H1 (cell line): ENCODE measurements at regions not wholly inside any gene's neighbourhood (a gene's known extent, or its start where the extent isn't known, plus 50 kb on each side); places are given as distances from the start of the nearest gene placed in this dataset.

Experiments
- CTCF ChIA-PET: fragments of 300-600 bp; sonication (Branson Sonifier 250); formaldehyde crosslinking; loops from one replicate; lab custom pipeline; 2021; ENCODE audit not compliant: partially characterized antibody; lab: Charles Lee
- POLR2A ChIA-PET: fragments of 300-600 bp; sonication (Branson Sonifier 250); formaldehyde crosslinking; loops from one replicate; lab custom pipeline; 2021; ENCODE audit warnings: inconsistent platforms; ENCODE audit not compliant: partially characterized antibody; lab: Charles Lee
- DNase-seq, 2 experiments: peaks; one replicate each; pipeline versions ENCODE4 v3.0.0 to v3.0.0-alpha.2; 2010 to 2022; ENCODE audit warnings: low spot score in 2 of 2, low read depth in 1 of 2, mixed read lengths in 1 of 2
- FAIRE-seq: peaks from 2 replicates; lab custom pipeline; 2011; peaks lifted over from hg19 to GRCh38; lab: Jason Lieb, UNC
- H2AFZ ChIP-seq: 2 replicates; pipeline ENCODE4 v1.8.1; 2012; ENCODE audit warnings: low read length, inconsistent platforms
- H2AK5ac ChIP-seq: 2 replicates; pipeline ENCODE4 v1.6.1; 2013; ENCODE audit warnings: low read depth, low read length
- H2BK120ac ChIP-seq: replicated peaks from 2 replicates; pipeline ENCODE3; 2013; ENCODE audit warnings: low read depth, low read length, inconsistent platforms
- H2BK12ac ChIP-seq: 2 replicates; pipeline ENCODE4 v1.6.1; 2013; ENCODE audit warnings: low read depth, low read length
- H2BK15ac ChIP-seq: 2 replicates; pipeline ENCODE4 v1.6.1; 2013; ENCODE audit warnings: low read length
- H2BK20ac ChIP-seq: 2 replicates; pipeline ENCODE4 v1.6.1; 2013; ENCODE audit warnings: low read length
- H2BK5ac ChIP-seq: 2 replicates; pipeline ENCODE4 v1.6.1; 2013; ENCODE audit warnings: low read depth, low read length
- H3K14ac ChIP-seq: 2 replicates; pipeline ENCODE4 v1.6.1; 2013; ENCODE audit warnings: inconsistent platforms; ENCODE audit not compliant: insufficient read length
- H3K18ac ChIP-seq: 2 replicates; pipeline ENCODE4 v1.6.1; 2013; ENCODE audit warnings: low read length; ENCODE audit errors: extremely low read depth
- H3K23ac ChIP-seq: 2 replicates; pipeline ENCODE4 v1.6.1; 2013; ENCODE audit warnings: inconsistent platforms; ENCODE audit not compliant: insufficient read length
- H3K23me2 ChIP-seq: 2 replicates; pipeline ENCODE4 v1.6.1; 2013; ENCODE audit warnings: low read depth, low read length
- H3K27ac ChIP-seq: 2 replicates; pipeline ENCODE4 v1.6.1; 2011; ENCODE audit warnings: low read depth, low read length, inconsistent platforms
- H3K27me3 ChIP-seq, 4 experiments: replicated peaks in 1 of 4; 1 replicate in 1 of 4; 2 replicates in 3 of 4; pipeline versions ENCODE4 v1.6.1 to v1.8.1; 2011 to 2013; ENCODE audit warnings: low read length in 3 of 4, mild to moderate bottlenecking in 3 of 4, inconsistent platforms in 2 of 4, mixed read lengths in 2 of 4, moderate library complexity in 1 of 4; ENCODE audit not compliant: control insufficient read depth in 3 of 4, insufficient read depth in 3 of 4; ENCODE audit errors: extremely low read depth in 1 of 4
- H3K36me3 ChIP-seq, 4 experiments: 2 replicates each; pipeline versions ENCODE4 v1.6.1 to v1.8.1; 2011 to 2013; ENCODE audit warnings: mild to moderate bottlenecking in 4 of 4, low read length in 3 of 4, moderate library complexity in 2 of 4, control low read depth in 1 of 4, inconsistent platforms in 1 of 4; ENCODE audit not compliant: insufficient read depth in 4 of 4, control insufficient read depth in 2 of 4
- H3K4ac ChIP-seq: replicated peaks from 2 replicates; pipeline ENCODE3; 2013; ENCODE audit warnings: low read length, low read depth, mixed read lengths, inconsistent platforms; ENCODE audit not compliant: insufficient read length
- H3K4me1 ChIP-seq, 4 experiments: replicated peaks in 1 of 4; 1 replicate in 1 of 4; 2 replicates in 3 of 4; pipeline versions ENCODE4 v1.6.1 to v1.8.1; 2011 to 2013; ENCODE audit warnings: low read length in 3 of 4, inconsistent platforms in 2 of 4, mixed read lengths in 1 of 4; ENCODE audit not compliant: insufficient read depth in 4 of 4, control insufficient read depth in 3 of 4
- H3K4me2 ChIP-seq, 2 experiments: 2 replicates each; pipeline versions ENCODE4 v1.6.1 to v1.8.1; 2011 to 2013; ENCODE audit warnings: low read depth in 2 of 2, low read length in 2 of 2, control low read depth in 1 of 2, inconsistent platforms in 1 of 2, mild to moderate bottlenecking in 1 of 2; ENCODE audit not compliant: insufficient read depth in 1 of 2
- H3K4me3 ChIP-seq, 4 experiments: fragments of 200-600, 300-600 bp in 1 of 4; sonication (generic), shearing (Covaris generic), sonication (Bioruptor Twin) in 1 of 4; 2 replicates each; pipeline versions ENCODE4 v1.5.1 to v1.8.1; 2011 to 2016; ENCODE audit warnings: low read length in 4 of 4, low read depth in 3 of 4, control low read depth in 2 of 4, inconsistent platforms in 2 of 4, mild to moderate bottlenecking in 2 of 4, mixed read lengths in 1 of 4, moderate library complexity in 1 of 4; ENCODE audit not compliant: insufficient read depth in 2 of 4; ENCODE audit errors: extremely low read depth in 1 of 4
- H3K56ac ChIP-seq: replicated peaks from 2 replicates; pipeline ENCODE3; 2013; ENCODE audit warnings: low read depth, mild to moderate bottlenecking, mixed read lengths, low read length, inconsistent platforms; ENCODE audit not compliant: insufficient read length
- H3K79me1 ChIP-seq: 2 replicates; pipeline ENCODE4 v1.6.1; 2013; ENCODE audit warnings: low read depth, low read length, control low read depth
- H3K79me2 ChIP-seq, 2 experiments: 2 replicates each; pipeline versions ENCODE4 v1.6.1 to v1.8.1; 2012 to 2013; ENCODE audit warnings: low read length in 2 of 2, mild to moderate bottlenecking in 2 of 2, inconsistent platforms in 1 of 2; ENCODE audit not compliant: insufficient read depth in 2 of 2, control insufficient read depth in 1 of 2
- H3K9ac ChIP-seq, 4 experiments: replicated peaks in 1 of 4; 1 replicate in 1 of 4; 2 replicates in 3 of 4; pipeline versions ENCODE4 v1.6.1 to v1.8.1; 2011 to 2013; ENCODE audit warnings: low read depth in 3 of 4, low read length in 3 of 4, control low read depth in 2 of 4, mild to moderate bottlenecking in 2 of 4, moderate library complexity in 2 of 4, inconsistent platforms in 1 of 4; ENCODE audit errors: extremely low read depth in 1 of 4
- H3K9me3 ChIP-seq, 2 experiments: 2 replicates each; pipeline versions ENCODE4 v1.6.1 to v1.8.1; 2012 to 2013; ENCODE audit warnings: mild to moderate bottlenecking in 2 of 2, moderate library complexity in 2 of 2, control low read depth in 1 of 2, inconsistent platforms in 1 of 2, low read depth in 1 of 2, low read length in 1 of 2, mixed read lengths in 1 of 2; ENCODE audit not compliant: insufficient read depth in 2 of 2
- H4K20me1 ChIP-seq, 2 experiments: replicated peaks in 1 of 2; 2 replicates each; pipeline versions ENCODE3 to v1.8.1; 2011 to 2013; ENCODE audit warnings: inconsistent platforms in 2 of 2, low read length in 2 of 2, mild to moderate bottlenecking in 1 of 2; ENCODE audit not compliant: insufficient read depth in 2 of 2, control insufficient read depth in 1 of 2
- H4K5ac ChIP-seq: 2 replicates; pipeline ENCODE4 v1.6.1; 2013; ENCODE audit warnings: low read length, low read depth, mixed read lengths, inconsistent platforms; ENCODE audit not compliant: insufficient read length
- H4K8ac ChIP-seq: 2 replicates; pipeline ENCODE4 v1.8.0; 2013; ENCODE audit warnings: mild to moderate bottlenecking, moderate library complexity, low read length, inconsistent platforms; ENCODE audit not compliant: insufficient read depth; ENCODE audit errors: extremely low read depth
- H4K91ac ChIP-seq: replicated peaks from 2 replicates; pipeline ENCODE3; 2013; ENCODE audit warnings: low read length, mixed read lengths, inconsistent platforms; ENCODE audit not compliant: insufficient read length
- CBX8 ChIP-seq: fragments of 300-800, 300-1000 bp; sonication (generic); IDR thresholded peaks from 2 replicates; pipeline ENCODE4 v1.7.1; 2016; ENCODE audit warnings: low read depth, low read length, borderline replicate concordance
- CEBPB ChIP-seq: IDR thresholded peaks from 2 replicates; pipeline ENCODE4 v1.6.1; 2012; ENCODE audit warnings: low read depth, low read length
- CREB1 ChIP-seq: IDR thresholded peaks from 2 replicates; pipeline ENCODE4 v1.6.1; 2012; ENCODE audit warnings: inconsistent platforms
- GABPA ChIP-seq: IDR thresholded peaks from 2 replicates; pipeline ENCODE4 v1.6.1; 2011; ENCODE audit warnings: mild to moderate bottlenecking, low read length, moderate library complexity, borderline replicate concordance; ENCODE audit not compliant: insufficient read depth
- HDAC2 ChIP-seq, 2 experiments: fragments of 300-600 bp in 1 of 2; sonication (generic) in 1 of 2; IDR thresholded peaks; 2 replicates each; pipeline ENCODE4 v1.6.1; 2011 to 2012; ENCODE audit warnings: low read depth in 2 of 2, low read length in 2 of 2, mild to moderate bottlenecking in 2 of 2, moderate library complexity in 2 of 2, borderline replicate concordance in 1 of 2, inconsistent platforms in 1 of 2
- JUND ChIP-seq: IDR thresholded peaks from 2 replicates; pipeline ENCODE4 v1.6.1; 2011; ENCODE audit warnings: mild to moderate bottlenecking, improper control_type of control experiment, low read length
- RXRA ChIP-seq: IDR thresholded peaks from 2 replicates; pipeline ENCODE4 v1.6.1; 2011; ENCODE audit warnings: low read depth, mild to moderate bottlenecking, low read length, moderate library complexity; ENCODE audit not compliant: insufficient read depth
- TCF12 ChIP-seq: IDR thresholded peaks from 2 replicates; pipeline ENCODE4 v1.6.1; 2011; ENCODE audit warnings: low read depth, mild to moderate bottlenecking, low read length
- TEAD4 ChIP-seq: IDR thresholded peaks from 2 replicates; pipeline ENCODE4 v1.6.1; 2012; ENCODE audit warnings: low read depth, low read length, inconsistent platforms, mixed read lengths
- WGBS, 2 experiments: shearing (Covaris generic) in 1 of 2; methylation state at CpG; one replicate each; pipeline versions ENCODE4 v1.1.6 to v1.1.7; 2013 to 2015; ENCODE audit warnings: low lambda C conversion rate in 2 of 2, mixed read lengths in 2 of 2, inconsistent platforms in 1 of 2, low coverage in 1 of 2, missing lambda C conversion rate in 1 of 2; ENCODE audit not compliant: insufficient replicate concordance in 2 of 2, insufficient coverage in 1 of 2, insufficient read length in 1 of 2; ENCODE audit errors: extremely low coverage in 1 of 2, missing lambda C conversion rate in 1 of 2; 5-methylcytosine and 5-hydroxymethylcytosine counted together

DNA sequence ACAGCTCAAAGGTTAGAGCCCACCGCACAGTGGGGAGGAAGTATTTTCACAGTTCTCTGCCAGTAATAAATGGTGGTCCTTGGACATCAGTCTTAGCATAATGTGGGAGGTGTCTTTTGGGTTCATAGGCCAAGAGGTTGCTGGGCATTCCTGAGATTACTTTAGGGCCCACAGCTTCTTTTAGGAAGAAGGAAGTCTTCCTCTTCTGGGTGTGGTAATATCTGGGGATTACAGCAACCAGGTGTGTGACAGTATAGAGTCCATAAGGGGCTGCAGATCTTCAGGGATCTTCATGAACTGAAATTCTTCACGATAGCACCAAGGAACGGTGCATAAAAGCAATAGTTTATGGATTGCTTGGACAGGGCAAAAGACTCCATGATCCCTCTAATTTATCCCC lies 56.2 kb upstream of the PTGR2 start:
- no peak overlapping the region for H3K4me2 ChIP-seq
- H4K20me1 ChIP-seq, result no peaks in the 10 kb centered on the region
- WGBS, 2 experiments, result 90% methylated on average over 3 of the region's 3 CpGs; no CpG with 5 or more reads in 1 of the 2 experiments
- H3K9me3 ChIP-seq, result no peaks in the 10 kb centered on the region
- H2AFZ ChIP-seq, result no peak overlapping the region
- no peak overlapping the region for H2BK20ac ChIP-seq
- H3K23ac ChIP-seq, result no peak overlapping the region
- H2BK120ac ChIP-seq, result no peak overlapping the region
- no peak overlapping the region for H3K27ac ChIP-seq
- no peak overlapping the region for H2BK12ac ChIP-seq
- H3K27me3 ChIP-seq, result peaks cover 0 to 2% (median 0%) of the 10 kb centered on the region in 4 experiments; a peak in 1 of 7 replicates
- no peak overlapping the region for H3K56ac ChIP-seq
- H3K14ac ChIP-seq, result no peak overlapping the region
- no peaks in the 10 kb centered on the region for H3K79me1 ChIP-seq
- H2BK5ac ChIP-seq, result no peak overlapping the region
- no peak overlapping the region for H3K4ac ChIP-seq
- no peaks in the 10 kb centered on the region for H3K23me2 ChIP-seq
- FAIRE-seq, result no peak
- no peak overlapping the region for H2BK15ac ChIP-seq
- no peaks in the 10 kb centered on the region for H3K36me3 ChIP-seq
- H4K91ac ChIP-seq, result no peak overlapping the region
- TF ChIP-seq CREB1 (no peak), TCF12 (no peak), TEAD4 (no peak), CEBPB (no peak), HDAC2 (IDR thresholded peaks at IDR 0.05; ENCODE audit: borderline replicate concordance in 1 of 2, low read depth in 2 of 2, low read length in 2 of 2) (no peak), RXRA (no peak), CBX8 (no peak), GABPA (no peak), JUND (no peak)
- TF ChIP-seq, all 59 proteins: peak for 0
- no peak for DNase-seq
- Histone ChIP-seq H3K79me2 (no peaks in the 10 kb centered on the region), H3K4me1 (peaks cover 0 to 4% (median 1%) of the 10 kb centered on the region in 4 experiments; a peak in 3 of 7 replicates), H4K8ac (no peak overlapping the region), H2AK5ac (no peak overlapping the region), H4K5ac (no peak overlapping the region), H3K4me3 (no peak overlapping the region), H3K9ac (no peak overlapping the region), H3K18ac (no peak overlapping the region)
- CTCF ChIA-PET, result interaction anchor here (1.1 to 2.8 kb wide), 3 partner anchors 28 to 37 kb away, joined by 3 to 10 read pairs (median 4); no protein-coding TSS in a partner anchor
- POLR2A ChIA-PET, result interaction anchor here (1.2 to 1.3 kb wide), 2 partner anchors 10 to 13 kb away, joined by 3 read pairs; no protein-coding TSS in a partner anchor
